HCT116 (cell line): ENCODE measurements at regions not wholly inside any gene's neighbourhood (a gene's known extent, or its start where the extent isn't known, plus 50 kb on each side); places are given as distances from the start of the nearest gene placed in this dataset.

Source experiments
- CEBPB ChIP-seq: IDR thresholded peaks from 2 replicates; pipeline ENCODE4 v1.6.1; 2012; ENCODE audit warnings: low read depth
- ELF1 ChIP-seq: IDR thresholded peaks from 2 replicates; pipeline ENCODE4 v1.6.1; 2012; ENCODE audit warnings: low read depth, borderline replicate concordance
- EZH2 ChIP-seq: fragments of 200-600 bp; sonication (generic); IDR thresholded peaks from 2 replicates; pipeline ENCODE4 v1.6.1; 2017; ENCODE audit warnings: antibody characterized with exemption, mixed run types
- EZH2phosphoT487 ChIP-seq: fragments of 200-600 bp; IDR thresholded peaks from 2 replicates; pipeline ENCODE4 v1.6.1; 2018; ENCODE audit warnings: antibody characterized with exemption, borderline replicate concordance
- JUND ChIP-seq: IDR thresholded peaks from 2 replicates; pipeline ENCODE4 v1.6.1; 2012
- POLR2A ChIP-seq: IDR thresholded peaks from 2 replicates; pipeline ENCODE4 v1.7.0; 2011; ENCODE audit warnings: borderline replicate concordance; ENCODE audit not compliant: insufficient read depth, insufficient read length; ENCODE audit errors: extremely low read depth
- POLR2AphosphoS5 ChIP-seq: IDR thresholded peaks from 2 replicates; pipeline ENCODE4 v1.6.1; 2011; ENCODE audit warnings: mild to moderate bottlenecking, low read depth, low read length, moderate library complexity
- RAD21 ChIP-seq: IDR thresholded peaks from 2 replicates; pipeline ENCODE4 v1.6.1; 2012; ENCODE audit warnings: low read depth, mild to moderate bottlenecking
- YY1 ChIP-seq: IDR thresholded peaks from 2 replicates; pipeline ENCODE4 v1.6.1; 2011; ENCODE audit warnings: low read length, low read depth, moderate library complexity, mild to moderate bottlenecking; ENCODE audit not compliant: insufficient replicate concordance; ENCODE audit errors: extremely low read depth
- ZFX ChIP-seq: fragments of 450-650 bp; IDR thresholded peaks from 2 replicates; pipeline ENCODE4 v1.6.1; 2017
- ZNF274 ChIP-seq: fragments of 200-500 bp; sonication (Bioruptor generic); IDR thresholded peaks from 2 replicates; pipeline ENCODE4 v1.6.1; 2014; ENCODE audit warnings: mild to moderate bottlenecking, low read depth, low read length, inconsistent platforms
- TF ChIP-seq, protein P1 (sequence below), 3 experiments: fragments of 200-600 bp in 1 of 3; sonication (generic) in 1 of 3; IDR thresholded peaks in 2 of 3; conservative IDR thresholded peaks in 1 of 3; 2 replicates each; pipeline ENCODE4 v1.5.1; 2012 to 2017; ENCODE audit warnings: low read depth in 2 of 3, low read length in 2 of 3, antibody characterized with exemption in 1 of 3, borderline replicate concordance in 1 of 3, control low read depth in 1 of 3, mild to moderate bottlenecking in 1 of 3, mixed read lengths in 1 of 3, mixed run types in 1 of 3, moderate library complexity in 1 of 3; ENCODE audit not compliant: insufficient read depth in 1 of 3
- TF ChIP-seq, protein P2 (sequence below): IDR thresholded peaks from 2 replicates; pipeline ENCODE4 v1.6.1; 2011; ENCODE audit warnings: mild to moderate bottlenecking, low read length, moderate library complexity; ENCODE audit not compliant: insufficient replicate concordance; ENCODE audit errors: extremely low read depth

DNA sequence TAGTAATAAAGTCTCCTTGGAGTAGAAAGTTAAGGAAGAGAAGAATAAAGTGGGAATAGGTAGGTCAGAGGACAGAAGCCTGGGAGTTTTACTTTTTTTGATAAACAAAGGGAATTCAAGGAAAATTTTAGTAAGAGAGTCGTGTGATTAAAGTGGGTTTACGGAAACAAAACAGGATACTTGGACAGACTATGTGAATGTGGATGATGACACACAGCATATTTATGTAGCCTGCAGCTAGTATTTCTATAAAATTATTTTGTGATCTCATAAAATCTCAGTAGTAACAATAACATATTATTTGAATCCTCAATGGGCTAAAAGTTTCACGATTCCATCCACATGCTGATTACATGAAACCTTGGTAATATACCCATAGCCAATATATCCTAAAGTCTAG lies 450.7 kb upstream of the PIK3C3 start:
- TF ChIP-seq, protein P1, sequence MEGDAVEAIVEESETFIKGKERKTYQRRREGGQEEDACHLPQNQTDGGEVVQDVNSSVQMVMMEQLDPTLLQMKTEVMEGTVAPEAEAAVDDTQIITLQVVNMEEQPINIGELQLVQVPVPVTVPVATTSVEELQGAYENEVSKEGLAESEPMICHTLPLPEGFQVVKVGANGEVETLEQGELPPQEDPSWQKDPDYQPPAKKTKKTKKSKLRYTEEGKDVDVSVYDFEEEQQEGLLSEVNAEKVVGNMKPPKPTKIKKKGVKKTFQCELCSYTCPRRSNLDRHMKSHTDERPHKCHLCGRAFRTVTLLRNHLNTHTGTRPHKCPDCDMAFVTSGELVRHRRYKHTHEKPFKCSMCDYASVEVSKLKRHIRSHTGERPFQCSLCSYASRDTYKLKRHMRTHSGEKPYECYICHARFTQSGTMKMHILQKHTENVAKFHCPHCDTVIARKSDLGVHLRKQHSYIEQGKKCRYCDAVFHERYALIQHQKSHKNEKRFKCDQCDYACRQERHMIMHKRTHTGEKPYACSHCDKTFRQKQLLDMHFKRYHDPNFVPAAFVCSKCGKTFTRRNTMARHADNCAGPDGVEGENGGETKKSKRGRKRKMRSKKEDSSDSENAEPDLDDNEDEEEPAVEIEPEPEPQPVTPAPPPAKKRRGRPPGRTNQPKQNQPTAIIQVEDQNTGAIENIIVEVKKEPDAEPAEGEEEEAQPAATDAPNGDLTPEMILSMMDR (IDR thresholded peaks at IDR 0.05 in 2 of 3, conservative IDR thresholded peaks at IDR 0.05 in 1 of 3; ENCODE audit: borderline replicate concordance in 1 of 3, insufficient read depth in 1 of 3, low read depth in 2 of 3, low read length in 2 of 3), result no peak
- TF ChIP-seq RAD21 (no peak), CEBPB (no peak), POLR2AphosphoS5 (no peak), ZFX (no peak), POLR2A (no peak), JUND (no peak), YY1 (no peak), EZH2phosphoT487 (no peak), EZH2 (no peak), ZNF274 (no peak), ELF1 (no peak)
- TF ChIP-seq, protein P2, sequence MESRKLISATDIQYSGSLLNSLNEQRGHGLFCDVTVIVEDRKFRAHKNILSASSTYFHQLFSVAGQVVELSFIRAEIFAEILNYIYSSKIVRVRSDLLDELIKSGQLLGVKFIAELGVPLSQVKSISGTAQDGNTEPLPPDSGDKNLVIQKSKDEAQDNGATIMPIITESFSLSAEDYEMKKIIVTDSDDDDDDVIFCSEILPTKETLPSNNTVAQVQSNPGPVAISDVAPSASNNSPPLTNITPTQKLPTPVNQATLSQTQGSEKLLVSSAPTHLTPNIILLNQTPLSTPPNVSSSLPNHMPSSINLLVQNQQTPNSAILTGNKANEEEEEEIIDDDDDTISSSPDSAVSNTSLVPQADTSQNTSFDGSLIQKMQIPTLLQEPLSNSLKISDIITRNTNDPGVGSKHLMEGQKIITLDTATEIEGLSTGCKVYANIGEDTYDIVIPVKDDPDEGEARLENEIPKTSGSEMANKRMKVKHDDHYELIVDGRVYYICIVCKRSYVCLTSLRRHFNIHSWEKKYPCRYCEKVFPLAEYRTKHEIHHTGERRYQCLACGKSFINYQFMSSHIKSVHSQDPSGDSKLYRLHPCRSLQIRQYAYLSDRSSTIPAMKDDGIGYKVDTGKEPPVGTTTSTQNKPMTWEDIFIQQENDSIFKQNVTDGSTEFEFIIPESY, result no peak
